Spleen (tissue), 11 donors: ENCODE measurements at regions not wholly inside any gene's neighbourhood (a gene's known extent, or its start where the extent isn't known, plus 50 kb on each side); places are given as distances from the start of the nearest gene placed in this dataset.

Source experiments
- DNase-seq: peaks from one replicate; pipeline ENCODE4 v3.0.0-alpha.2; 2020
- H3K27ac ChIP-seq, 8 donors: fragments of 200-600 bp; sonication (generic) in 7 of 8; 1 replicate in 4 of 8; 2 replicates in 4 of 8; pipeline versions ENCODE4 v1.5.0 to v1.8.0; 2016 to 2021; ENCODE audit warnings: inconsistent platforms in 4 of 8, mild to moderate bottlenecking in 4 of 8, moderate library complexity in 1 of 8
- H3K27me3 ChIP-seq, 7 donors: fragments of 200-600 bp; sonication (generic) in 6 of 7; replicated peaks in 1 of 7; 1 replicate in 4 of 7; 2 replicates in 3 of 7; pipeline versions ENCODE4 v1.5.0 to v1.8.0; 2016 to 2021; ENCODE audit warnings: inconsistent platforms in 3 of 7, mild to moderate bottlenecking in 1 of 7
- H3K36me3 ChIP-seq, 6 donors: fragments of 200-600 bp; sonication (generic) in 5 of 6; 1 replicate in 4 of 6; 2 replicates in 2 of 6; pipeline versions ENCODE4 v1.5.0 to v1.8.0; 2016 to 2021; ENCODE audit warnings: inconsistent platforms in 2 of 6
- H3K4me1 ChIP-seq, 6 donors: fragments of 200-600 bp; sonication (generic) in 5 of 6; 1 replicate in 3 of 6; 2 replicates in 3 of 6; pipeline versions ENCODE4 v1.5.0 to v1.8.0; 2016 to 2021; ENCODE audit warnings: inconsistent platforms in 3 of 6
- H3K4me3 ChIP-seq, 8 donors: fragments of 200-600 bp; sonication (generic) in 7 of 8; 1 replicate in 4 of 8; 2 replicates in 4 of 8; pipeline versions ENCODE4 v1.5.0 to v1.8.0; 2016 to 2021; ENCODE audit warnings: inconsistent platforms in 4 of 8, mild to moderate bottlenecking in 4 of 8, moderate library complexity in 2 of 8
- H3K9me3 ChIP-seq, 8 donors: fragments of 200-600 bp; sonication (generic) in 7 of 8; 1 replicate in 4 of 8; 2 replicates in 4 of 8; pipeline versions ENCODE4 v1.5.0 to v1.8.0; 2016 to 2021; ENCODE audit warnings: inconsistent platforms in 4 of 8
- POLR2A ChIP-seq, 3 donors: fragments of 450-650 bp; IDR thresholded peaks; one replicate each; pipeline ENCODE4 v1.5.1; 2017; ENCODE audit warnings: antibody characterized with exemption in 3 of 3, mild to moderate bottlenecking in 1 of 3
- POLR2AphosphoS5 ChIP-seq, 3 donors: sonication (generic); formaldehyde crosslinking; IDR thresholded peaks; one replicate each; pipeline ENCODE4 v1.5.1; 2017; ENCODE audit warnings: antibody characterized with exemption in 3 of 3
- WGBS, 5 donors: extraction: QIAGEN DNeasy Blood & Tissue Kit in 3 of 5; methylation state at CpG; one replicate each; pipeline versions ENCODE4 v1.1.5 to v1.1.7; 2013 to 2018; 5-methylcytosine and 5-hydroxymethylcytosine counted together
- intact Hi-C: fragments of 100-400 bp; cut with DNase I; formaldehyde crosslinking; loops from one replicate; pipeline ENCODE4 v1.15.0; 2023; ENCODE audit warnings: low total_unique reads
- TF ChIP-seq, protein P1 (sequence below), 11 experiments: fragments of 200-600 bp in 7 of 11; fragments of 450-650 bp in 4 of 11; sonication (generic) in 4 of 11; IDR thresholded peaks in 8 of 11; conservative IDR thresholded peaks in 3 of 11; 1 replicate in 7 of 11; 2 replicates in 4 of 11; pipeline versions ENCODE4 v1.4.0 to v1.8.0; 2016 to 2021; ENCODE audit warnings: antibody characterized with exemption in 11 of 11, inconsistent platforms in 4 of 11, mild to moderate bottlenecking in 1 of 11
- donor health status: healthy with polysubstance abuse.
- donor health status: DM: no; HTN: no; CAD: no; lungs with moderate emphysema.
- donor health status: DM: no; HTN: no; CAD: no.
- donor health status: Bipolar disorder and iron deficiency.
- donor health status: healthy.
- donor health status: DM: no; HTN: no; CAD: no.
- donor health status: DM: yes; HTN: yes; CAD: no.

DNA sequence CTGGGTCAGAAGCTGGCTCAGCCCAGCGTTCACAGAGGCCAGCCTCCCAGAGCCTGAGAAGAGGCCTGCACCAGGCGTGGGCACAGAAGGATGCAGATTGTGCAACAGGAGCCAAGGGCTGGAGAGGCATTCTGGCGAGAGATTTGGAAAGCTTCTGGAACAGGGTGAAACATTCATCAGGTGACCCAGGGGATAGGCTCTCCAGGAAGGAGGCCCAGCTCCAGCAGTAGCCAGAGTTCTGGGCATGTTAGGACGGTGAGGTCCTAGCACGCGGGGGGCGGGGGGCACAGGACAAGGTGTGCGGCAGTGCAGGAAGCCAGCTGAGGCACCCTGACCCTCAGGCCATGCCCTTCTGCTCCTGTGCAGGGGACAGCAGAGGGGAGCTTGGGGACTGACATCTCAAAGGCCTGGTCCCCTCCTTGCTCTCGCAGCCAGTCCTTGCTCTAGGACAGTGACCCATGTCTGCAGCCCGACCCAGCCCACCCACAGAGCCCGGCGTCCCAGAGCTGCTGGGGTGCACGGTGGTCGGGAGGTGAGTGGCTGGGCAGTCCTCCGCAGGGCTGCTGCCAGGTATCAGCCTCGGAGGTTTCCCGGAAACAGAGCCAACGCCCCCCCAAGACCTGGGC, 111.7 kb upstream of the KLF13 start:
- TF ChIP-seq POLR2AphosphoS5 (IDR thresholded peaks at IDR 0.05) (no peak), POLR2A (IDR thresholded peaks at IDR 0.05) (no peak)
- TF ChIP-seq, protein P1, sequence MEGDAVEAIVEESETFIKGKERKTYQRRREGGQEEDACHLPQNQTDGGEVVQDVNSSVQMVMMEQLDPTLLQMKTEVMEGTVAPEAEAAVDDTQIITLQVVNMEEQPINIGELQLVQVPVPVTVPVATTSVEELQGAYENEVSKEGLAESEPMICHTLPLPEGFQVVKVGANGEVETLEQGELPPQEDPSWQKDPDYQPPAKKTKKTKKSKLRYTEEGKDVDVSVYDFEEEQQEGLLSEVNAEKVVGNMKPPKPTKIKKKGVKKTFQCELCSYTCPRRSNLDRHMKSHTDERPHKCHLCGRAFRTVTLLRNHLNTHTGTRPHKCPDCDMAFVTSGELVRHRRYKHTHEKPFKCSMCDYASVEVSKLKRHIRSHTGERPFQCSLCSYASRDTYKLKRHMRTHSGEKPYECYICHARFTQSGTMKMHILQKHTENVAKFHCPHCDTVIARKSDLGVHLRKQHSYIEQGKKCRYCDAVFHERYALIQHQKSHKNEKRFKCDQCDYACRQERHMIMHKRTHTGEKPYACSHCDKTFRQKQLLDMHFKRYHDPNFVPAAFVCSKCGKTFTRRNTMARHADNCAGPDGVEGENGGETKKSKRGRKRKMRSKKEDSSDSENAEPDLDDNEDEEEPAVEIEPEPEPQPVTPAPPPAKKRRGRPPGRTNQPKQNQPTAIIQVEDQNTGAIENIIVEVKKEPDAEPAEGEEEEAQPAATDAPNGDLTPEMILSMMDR (IDR thresholded peaks at IDR 0.05 in 8 of 11, conservative IDR thresholded peaks at IDR 0.05 in 3 of 11) = no peak
- Histone ChIP-seq H3K36me3 (no peaks in the 10 kb centered on the region), H3K27me3 (no peaks in the 10 kb centered on the region), H3K4me3 (peak overlapping the region in 7 of 8 donors; percentile 48 to 82 (median 68)), H3K27ac (peak overlapping the region; percentile 85 to 100 (median 98)), H3K9me3 (peaks cover 0 to 8% (median 0%) of the 10 kb centered on the region in 8 donors), H3K4me1 (peaks cover 0 to 78% (median 43%) of the 10 kb centered on the region in 6 donors)
- DNase-seq = peak; percentile 84
- intact Hi-C loops = loop anchor here (5.0 to 10.0 kb wide), 2 partner anchors 110 to 277 kb away; partner anchors contain the start of gene KLF13
- 26 to 43% (median 32%) methylated on average over 6 to 18 of the region's 18 CpGs for WGBS, 5 donors

DNA sequence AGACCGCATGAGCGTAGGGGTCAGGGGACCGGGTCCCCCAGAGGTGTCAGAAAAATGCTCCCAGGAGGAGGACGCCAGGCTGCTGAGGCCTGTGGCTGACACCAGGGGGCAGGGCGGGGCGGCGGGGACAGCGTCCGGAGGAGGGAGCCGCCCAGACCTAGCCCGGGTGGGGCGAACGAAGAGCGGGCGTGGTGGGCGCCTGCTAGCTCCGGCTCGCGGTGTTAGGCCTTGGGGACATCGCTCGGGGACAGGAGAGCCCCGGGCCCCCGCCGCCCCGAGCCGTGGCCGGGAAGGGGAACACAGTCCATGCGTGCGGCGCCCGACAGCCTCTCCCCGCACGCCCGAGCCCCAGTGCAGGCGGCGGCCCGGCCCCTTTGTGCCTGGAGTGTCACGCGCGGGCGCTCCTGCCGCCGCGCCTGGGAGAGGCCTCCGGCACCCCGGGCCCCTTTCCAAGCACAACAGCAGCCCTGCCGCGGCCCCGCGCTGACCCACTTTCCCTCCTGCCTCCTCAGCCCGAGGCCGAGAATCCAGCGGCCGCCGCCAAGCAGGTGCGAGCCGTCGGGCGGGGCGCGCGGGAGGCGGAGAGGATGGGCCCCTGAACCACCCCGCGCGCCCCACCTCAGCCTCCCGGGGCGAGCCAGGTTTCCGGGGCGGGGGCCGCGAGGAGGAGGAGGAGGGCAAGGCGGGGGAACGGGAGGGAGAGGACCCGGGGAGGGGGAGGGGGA, 111.0 kb upstream of the KLF13 start:
- intact Hi-C loops = loop anchor here (10.0 kb wide), 1 partner anchor 109 kb away; the partner anchor contains the start of gene KLF13

DNA sequence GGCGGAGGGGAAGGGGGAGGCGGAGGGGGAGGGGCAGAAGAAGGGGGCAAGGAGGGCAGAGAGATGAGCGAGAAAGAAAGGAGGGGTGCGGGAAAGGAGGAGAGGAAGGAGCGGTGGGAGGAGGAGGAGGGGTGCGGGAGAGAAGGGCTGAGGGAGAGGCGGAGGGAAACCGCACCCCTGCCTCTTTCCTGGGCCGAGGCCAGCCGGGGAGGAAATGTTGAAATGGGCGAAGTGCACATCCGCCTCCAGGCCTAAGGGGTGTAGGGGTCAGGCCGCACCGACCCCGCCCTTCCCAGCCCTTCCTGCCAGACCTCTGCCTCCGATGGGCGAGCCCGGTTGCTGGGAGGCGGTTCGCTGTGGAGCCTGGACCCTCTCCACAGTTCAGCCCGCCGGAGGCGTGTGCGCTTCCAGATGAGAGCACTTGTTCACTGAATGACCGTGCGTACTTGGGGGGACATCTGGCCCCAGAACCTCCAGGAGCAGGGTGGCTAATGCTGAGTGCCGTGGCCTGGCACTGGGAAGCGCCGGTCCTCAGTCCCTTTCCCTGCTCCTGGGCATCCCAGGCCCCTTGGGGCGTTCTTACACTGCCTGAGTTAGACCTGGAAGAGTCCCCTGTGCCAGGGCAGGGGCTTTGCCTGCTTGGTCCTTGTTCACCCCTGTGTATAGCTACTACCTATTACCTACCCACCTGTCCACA, 110.3 kb upstream of the KLF13 start:
- DNase-seq = peak; percentile 97
- H3K27ac ChIP-seq = peak overlapping the region; percentile 48 to 100 (median 98)
- intact Hi-C loops = loop anchor here (10.0 kb wide), 1 partner anchor 108 kb away; the partner anchor contains the start of gene KLF13
- peaks cover 0 to 2% (median 0%) of the 10 kb centered on the region in 8 donors for H3K9me3 ChIP-seq
- no peaks in the 10 kb centered on the region for H3K27me3 ChIP-seq
- 3 to 9% (median 7%) methylated on average over 17 to 28 of the region's 30 CpGs for WGBS, 5 donors
- peaks cover 0 to 3% (median 0%) of the 10 kb centered on the region in 6 donors for H3K36me3 ChIP-seq
- peaks cover 0 to 88% (median 43%) of the 10 kb centered on the region in 6 donors for H3K4me1 ChIP-seq
- H3K4me3 ChIP-seq = peak overlapping the region in 7 of 8 donors; percentile 48 to 82 (median 68)
- TF ChIP-seq POLR2A (IDR thresholded peaks at IDR 0.05) = peak in 1 of 3 donors; percentile 70
- peak; percentile 87 to 94 (median 89) for TF ChIP-seq POLR2AphosphoS5 (IDR thresholded peaks at IDR 0.05)
- TF ChIP-seq, protein P1 (IDR thresholded peaks at IDR 0.05 in 8 of 11, conservative IDR thresholded peaks at IDR 0.05 in 3 of 11) = peak in 2 of 11 experiments; percentile 18 to 19

More for the DNA sequence above, 111.0 kb upstream of the KLF13 start:
- H3K4me3 ChIP-seq = peak overlapping the region; percentile 34 to 82 (median 65)
- WGBS, 5 donors = 0 to 1% (median 1%) methylated on average over 39 to 75 of the region's 75 CpGs
- peaks cover 0 to 84% (median 43%) of the 10 kb centered on the region in 6 donors for H3K4me1 ChIP-seq
- TF ChIP-seq, protein P1 (IDR thresholded peaks at IDR 0.05 in 8 of 11, conservative IDR thresholded peaks at IDR 0.05 in 3 of 11) = peak; percentile 93 to 98 (median 96)
- TF ChIP-seq POLR2AphosphoS5 (IDR thresholded peaks at IDR 0.05) (peak; percentile 82 to 93 (median 84)), POLR2A (IDR thresholded peaks at IDR 0.05) (peak in 1 of 3 donors; percentile 18)
- peaks cover 0 to 7% (median 0%) of the 10 kb centered on the region in 8 donors for H3K9me3 ChIP-seq
- peaks cover 0 to 2% (median 0%) of the 10 kb centered on the region in 6 donors for H3K36me3 ChIP-seq
- H3K27ac ChIP-seq = peak overlapping the region; percentile 85 to 100 (median 98)
- peak; percentile 99 for DNase-seq
- no peaks in the 10 kb centered on the region for H3K27me3 ChIP-seq
